Kidney (tissue), 13 donors: ENCODE measurements at regions not wholly inside any gene's neighbourhood (a gene's known extent, or its start where the extent isn't known, plus 50 kb on each side); places are given as distances from the start of the nearest gene placed in this dataset.

Experiments
- DNase-seq, 5 donors: peaks; one replicate each; pipeline ENCODE4 v3.0.0-alpha.2; 2013 to 2020
- FAIRE-seq: peaks from 2 replicates; lab custom pipeline; 2012; peaks lifted over from hg19 to GRCh38; lab: Jason Lieb, UNC
- H3K27ac ChIP-seq, 2 donors: one replicate each; pipeline ENCODE4 v1.7.0; 2013; ENCODE audit warnings: low read depth in 2 of 2, low read length in 2 of 2, inconsistent platforms in 1 of 2
- H3K27me3 ChIP-seq: one replicate; pipeline ENCODE4 v1.7.1; 2013; ENCODE audit warnings: low read length, inconsistent platforms; ENCODE audit not compliant: control insufficient read depth, insufficient read depth
- H3K36me3 ChIP-seq, 3 donors: one replicate each; pipeline versions ENCODE4 v1.7.0 to v1.7.1; 2013; ENCODE audit warnings: low read length in 3 of 3, control low read depth in 1 of 3, inconsistent platforms in 1 of 3; ENCODE audit not compliant: insufficient read depth in 3 of 3, control insufficient read depth in 2 of 3
- H3K4me1 ChIP-seq, 3 donors: one replicate each; pipeline versions ENCODE4 v1.7.0 to v1.7.1; 2013; ENCODE audit warnings: low read length in 3 of 3, inconsistent platforms in 1 of 3, low read depth in 1 of 3; ENCODE audit not compliant: control insufficient read depth in 2 of 3, insufficient read depth in 2 of 3
- H3K4me3 ChIP-seq, 3 donors: one replicate each; pipeline versions ENCODE4 v1.7.0 to v1.8.1; 2013; ENCODE audit warnings: low read length in 3 of 3, control low read depth in 1 of 3, inconsistent platforms in 1 of 3
- H3K9ac ChIP-seq, 3 donors: one replicate each; pipeline versions ENCODE4 v1.7.0 to v1.7.1; 2013; ENCODE audit warnings: low read length in 3 of 3, control low read depth in 1 of 3, inconsistent platforms in 1 of 3
- H3K9me3 ChIP-seq, 3 donors: one replicate each; pipeline versions ENCODE4 v1.7.0 to v1.7.1; 2013; ENCODE audit warnings: low read length in 3 of 3, control low read depth in 1 of 3, inconsistent platforms in 1 of 3; ENCODE audit not compliant: control insufficient read depth in 2 of 3, insufficient read depth in 1 of 3
- intact Hi-C: fragments of 100-400 bp; cut with DNase I; formaldehyde crosslinking; loops from one replicate; pipeline ENCODE4 v1.11.1; 2022
- TF ChIP-seq, protein P1 (sequence below): IDR thresholded peaks from 3 replicates; pipeline ENCODE4 v1.5.1; 2012; ENCODE audit warnings: mild to moderate bottlenecking, moderate library complexity, borderline replicate concordance; ENCODE audit not compliant: insufficient read depth; ENCODE audit errors: extremely low read depth
- donor health status: control.
- donor health status: control.
- donor health status: control.
- donor health status: control.
- donor health status: control.
- donor health status: DM: yes; HTN: yes; CAD: no.
- donor health status: Normal renal cell carcinoma (clear cell type).

GRCh38 chr13:89239361-89240127, 1568.4 kb downstream of the SLITRK5 start:
- Histone ChIP-seq H3K4me1 (no peaks in the 10 kb centered on the region), H3K4me3 (no peak overlapping the region), H3K27ac (no peak overlapping the region), H3K9me3 (no peaks in the 10 kb centered on the region), H3K27me3 (no peaks in the 10 kb centered on the region), H3K36me3 (no peaks in the 10 kb centered on the region), H3K9ac (no peak overlapping the region)
- TF ChIP-seq, protein P1, sequence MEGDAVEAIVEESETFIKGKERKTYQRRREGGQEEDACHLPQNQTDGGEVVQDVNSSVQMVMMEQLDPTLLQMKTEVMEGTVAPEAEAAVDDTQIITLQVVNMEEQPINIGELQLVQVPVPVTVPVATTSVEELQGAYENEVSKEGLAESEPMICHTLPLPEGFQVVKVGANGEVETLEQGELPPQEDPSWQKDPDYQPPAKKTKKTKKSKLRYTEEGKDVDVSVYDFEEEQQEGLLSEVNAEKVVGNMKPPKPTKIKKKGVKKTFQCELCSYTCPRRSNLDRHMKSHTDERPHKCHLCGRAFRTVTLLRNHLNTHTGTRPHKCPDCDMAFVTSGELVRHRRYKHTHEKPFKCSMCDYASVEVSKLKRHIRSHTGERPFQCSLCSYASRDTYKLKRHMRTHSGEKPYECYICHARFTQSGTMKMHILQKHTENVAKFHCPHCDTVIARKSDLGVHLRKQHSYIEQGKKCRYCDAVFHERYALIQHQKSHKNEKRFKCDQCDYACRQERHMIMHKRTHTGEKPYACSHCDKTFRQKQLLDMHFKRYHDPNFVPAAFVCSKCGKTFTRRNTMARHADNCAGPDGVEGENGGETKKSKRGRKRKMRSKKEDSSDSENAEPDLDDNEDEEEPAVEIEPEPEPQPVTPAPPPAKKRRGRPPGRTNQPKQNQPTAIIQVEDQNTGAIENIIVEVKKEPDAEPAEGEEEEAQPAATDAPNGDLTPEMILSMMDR, result no peak
- intact Hi-C loops, result no loop called here
- FAIRE-seq, result no peak
- DNase-seq, result no peak

- TF ChIP-seq, protein P1, result no peak
- H3K9ac ChIP-seq, result no peak overlapping the region
- no peaks in the 10 kb centered on the region for H3K27me3 ChIP-seq
- no peaks in the 10 kb centered on the region for H3K4me1 ChIP-seq
- DNase-seq, result no peak
- intact Hi-C loops, result no loop called here
- H3K27ac ChIP-seq, result no peak overlapping the region
- FAIRE-seq, result no peak
- peaks cover 0 to 6% (median 2%) of the 10 kb centered on the region in 3 donors for H3K9me3 ChIP-seq
- no peak overlapping the region for H3K4me3 ChIP-seq
- no peaks in the 10 kb centered on the region for H3K36me3 ChIP-seq
Measured at GRCh38 chr13:89255844-89256406, 1584.8 kb downstream of the SLITRK5 start.

GRCh38 chr13:89267734-89268133, 1596.6 kb downstream of the SLITRK5 start:
- DNase-seq (no peak), FAIRE-seq (no peak)
- Histone ChIP-seq H3K9ac (no peak overlapping the region), H3K27me3 (no peaks in the 10 kb centered on the region), H3K4me3 (no peak overlapping the region), H3K4me1 (no peaks in the 10 kb centered on the region), H3K27ac (no peak overlapping the region), H3K9me3 (no peaks in the 10 kb centered on the region), H3K36me3 (no peaks in the 10 kb centered on the region)
- intact Hi-C loops, result no loop called here
- TF ChIP-seq, protein P1, result no peak
